GM12864 (cell line): ENCODE measurements at regions not wholly inside any gene's neighbourhood (a gene's known extent, or its start where the extent isn't known, plus 50 kb on each side); places are given as distances from the start of the nearest gene placed in this dataset.
"Not testable (repeated sequence)": the region's sequence is repeated elsewhere in the genome, so short reads cannot be mapped to it uniquely, and the experiment has no call there.

Experiments used
- DNase-seq: peaks from one replicate; pipeline ENCODE4 v3.0.0-alpha.2; 2011; ENCODE audit warnings: low read depth
- H3K4me3 ChIP-seq: 2 replicates; pipeline ENCODE4 v1.5.1; 2011; ENCODE audit warnings: mild to moderate bottlenecking, low read depth, low read length, control low read depth
- CTCF ChIP-seq: IDR thresholded peaks from 2 replicates; pipeline ENCODE4 v1.5.1; 2011; ENCODE audit warnings: low read depth, mild to moderate bottlenecking, moderate library complexity, low read length, control low read depth, inconsistent platforms; ENCODE audit errors: missing control alignments

GRCh38 chr6:9710574-9710973, 704.3 kb downstream of the TFAP2A start:
- no peak for DNase-seq

GRCh38 chr6:9708600-9708999, 706.3 kb downstream of the TFAP2A start:
- no peak for TF ChIP-seq CTCF
- no peak overlapping the region for H3K4me3 ChIP-seq
- no peak for DNase-seq

More at GRCh38 chr6:9710574-9710973, 704.3 kb downstream of the TFAP2A start:
- H3K4me3 ChIP-seq = no peak overlapping the region
- TF ChIP-seq CTCF = no peak

GRCh38 chr6:9704989-9705388, 709.9 kb downstream of the TFAP2A start:
- H3K4me3 ChIP-seq = no peak overlapping the region
- DNase-seq = no peak
- TF ChIP-seq CTCF = no peak

- TF ChIP-seq CTCF = no peak
- DNase-seq = no peak
- H3K4me3 ChIP-seq = no peak overlapping the region
Observed at GRCh38 chr6:9702914-9703313, 712.0 kb downstream of the TFAP2A start.

- DNase-seq = no peak
- TF ChIP-seq CTCF = no peak
- no peak overlapping the region for H3K4me3 ChIP-seq
Observed at GRCh38 chr6:9699888-9700287, 715.0 kb downstream of the TFAP2A start.

- DNase-seq = no peak
- H3K4me3 ChIP-seq = no peak overlapping the region
- no peak for TF ChIP-seq CTCF
Observed at GRCh38 chr6:9697263-9697931, 717.5 kb downstream of the TFAP2A start.

- no peak for DNase-seq
- H3K4me3 ChIP-seq = no peak overlapping the region
- TF ChIP-seq CTCF = no peak
Observed at GRCh38 chr6:9690388-9690787, 724.5 kb downstream of the TFAP2A start.

- DNase-seq, H3K4me3 ChIP-seq: not testable (repeated sequence)
Observed at GRCh38 chr6:9680727-9681126, 734.1 kb downstream of the TFAP2A start.
